Embryonic facial prominence (tissue), 1 donor: ENCODE measurements at regions not wholly inside any gene's neighbourhood (a gene's known extent, or its start where the extent isn't known, plus 50 kb on each side); places are given as distances from the start of the nearest gene placed in this dataset.

Source experiments
- DNase-seq: peaks from one replicate; pipeline ENCODE4 v3.0.0-alpha.2; 2016; ENCODE audit errors: extremely low spot score

DNA sequence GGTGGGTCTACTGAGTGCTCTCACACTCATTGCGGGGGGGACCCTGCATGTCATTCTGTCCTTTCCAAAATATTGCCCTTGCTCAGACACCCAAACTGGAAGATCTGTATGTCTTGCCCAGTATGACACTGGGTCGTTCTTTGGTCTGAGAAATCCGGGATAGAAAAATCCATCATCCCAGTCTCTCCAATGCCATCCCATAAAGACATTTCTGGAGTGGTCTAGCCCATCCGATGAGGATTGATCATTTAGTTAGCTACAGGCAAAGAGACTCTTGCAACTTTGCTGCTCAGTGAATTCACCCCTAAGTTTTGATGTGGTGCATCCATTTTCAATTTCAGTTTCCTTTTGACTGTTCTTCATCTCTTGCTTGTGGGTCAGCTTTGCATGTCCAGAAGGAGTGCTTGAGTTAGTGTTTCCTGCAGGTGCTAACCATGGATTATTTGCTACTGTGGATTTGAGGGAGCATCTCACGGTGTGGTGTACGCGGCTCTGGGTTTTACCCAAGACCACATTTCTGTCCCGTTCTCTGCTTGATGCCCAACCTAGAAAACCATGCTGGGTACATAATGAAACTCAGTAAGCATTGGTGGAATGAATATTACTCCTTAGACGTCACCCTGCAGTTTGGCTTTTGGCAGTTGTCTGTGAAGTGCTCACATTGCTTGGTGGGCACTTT lies 247.0 kb upstream of the MKI67 start:
- DNase-seq: no peak

DNA sequence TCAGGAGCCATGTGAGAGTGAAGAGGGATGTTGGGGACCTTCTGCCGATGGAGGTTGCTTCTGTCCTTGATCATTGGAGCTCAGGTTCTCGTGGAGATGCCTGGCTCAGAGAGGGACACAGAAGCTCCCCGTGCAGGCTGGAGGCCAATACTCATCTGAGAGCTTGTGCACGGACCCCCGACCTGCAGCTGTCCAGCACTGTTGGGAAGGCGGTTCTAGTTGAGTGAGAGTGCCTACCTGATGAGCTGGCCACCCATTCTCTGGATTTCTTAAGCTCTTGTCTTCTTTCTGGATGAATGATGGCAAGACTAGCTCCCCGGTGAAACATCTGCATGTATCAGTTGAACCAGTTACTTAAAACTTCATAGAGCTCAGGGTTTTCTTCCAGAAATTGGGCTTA lies 247.6 kb upstream of the MKI67 start:
- DNase-seq: no peak

- no peak for DNase-seq
Measured at GRCh38 chr10:128375171-128375570, 248.9 kb upstream of the MKI67 start.

DNA sequence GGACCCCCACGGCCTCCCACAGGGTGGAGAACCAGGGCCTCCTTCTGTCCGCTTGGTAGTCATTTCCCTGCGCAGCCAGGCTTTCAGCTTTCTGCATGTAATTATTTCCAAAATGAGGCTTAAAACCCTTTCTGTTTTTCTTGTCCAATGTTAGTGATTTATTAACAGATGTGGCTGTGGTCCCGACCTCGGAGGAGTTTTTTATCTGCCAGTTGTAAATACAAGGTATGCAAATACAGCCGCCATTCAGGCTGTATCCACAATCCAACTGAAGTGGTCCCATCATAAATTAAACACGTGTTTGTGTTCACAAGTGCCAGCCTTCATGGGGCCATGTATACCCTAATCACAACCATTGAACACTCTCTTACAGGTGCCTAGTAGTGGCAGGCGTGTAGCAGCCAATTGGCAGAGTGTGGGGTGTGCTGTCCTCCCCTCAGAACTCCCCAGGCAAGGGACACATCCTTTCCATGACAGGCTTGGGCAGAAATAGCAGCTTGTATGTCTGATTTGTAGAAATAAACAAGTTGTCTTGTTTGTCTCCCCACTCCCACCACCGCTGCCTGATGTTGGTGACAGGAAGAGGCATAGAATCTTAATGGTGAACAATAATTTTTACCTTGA lies 251.3 kb upstream of the MKI67 start:
- DNase-seq: no peak

DNA sequence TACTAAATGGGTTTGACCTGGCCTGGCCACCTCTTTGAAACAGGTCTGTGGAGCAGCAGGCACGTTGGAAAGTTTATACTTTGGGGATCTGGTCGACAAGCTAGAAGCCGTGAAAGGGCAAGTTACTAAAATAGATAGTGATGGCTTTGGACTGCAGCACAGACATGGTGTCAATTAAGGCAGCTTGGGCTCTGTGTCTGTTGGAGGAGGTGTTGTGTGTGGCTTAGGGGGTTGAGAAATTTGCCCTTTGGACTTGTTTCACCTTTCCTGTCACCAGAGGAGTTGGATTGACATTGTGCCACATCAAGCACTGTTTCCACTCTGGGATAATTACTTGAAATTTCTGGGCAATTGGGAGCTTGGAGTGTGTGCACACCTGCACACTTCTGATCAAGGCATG lies 251.8 kb upstream of the MKI67 start:
- no peak for DNase-seq

DNA sequence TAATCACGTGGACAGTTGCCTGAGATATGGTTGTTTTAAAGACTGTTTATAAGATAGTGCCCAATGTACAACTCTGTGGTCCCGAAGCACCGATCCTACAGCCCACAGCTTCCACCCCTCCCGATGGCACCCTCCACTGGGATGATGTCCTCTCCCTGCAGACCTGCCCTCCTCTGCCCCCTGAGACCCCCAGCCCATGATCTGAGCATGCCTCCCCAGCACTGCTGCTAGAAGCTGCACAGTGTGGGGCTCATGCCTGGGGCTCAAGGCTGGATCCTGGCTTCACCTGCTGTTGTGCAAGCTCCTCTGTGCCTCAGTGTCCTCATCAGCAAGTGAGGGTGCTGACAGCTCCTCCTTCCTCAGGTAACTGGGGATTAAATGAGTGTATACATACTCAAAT lies 254.7 kb upstream of the MKI67 start:
- DNase-seq: no peak

DNA sequence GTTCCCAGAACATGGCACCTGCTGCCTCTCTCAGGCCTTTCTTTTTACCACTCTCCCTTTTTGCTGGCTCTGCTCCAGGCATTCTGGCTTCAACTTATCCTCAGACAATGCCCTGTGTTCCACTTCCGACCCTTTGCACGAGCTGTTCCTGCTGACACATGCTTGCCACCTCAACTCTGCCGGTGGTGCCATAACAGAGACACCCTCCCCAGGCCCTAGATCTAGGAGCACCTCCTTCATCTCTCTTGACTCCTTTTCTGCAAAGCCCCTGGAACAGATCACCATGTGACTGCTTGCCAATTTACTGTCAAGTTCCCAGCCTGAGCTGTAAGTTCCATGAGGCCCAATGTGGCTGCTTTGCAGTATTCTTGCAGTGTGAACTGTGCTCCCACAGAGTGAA lies 256.0 kb upstream of the MKI67 start:
- DNase-seq: no peak

DNA sequence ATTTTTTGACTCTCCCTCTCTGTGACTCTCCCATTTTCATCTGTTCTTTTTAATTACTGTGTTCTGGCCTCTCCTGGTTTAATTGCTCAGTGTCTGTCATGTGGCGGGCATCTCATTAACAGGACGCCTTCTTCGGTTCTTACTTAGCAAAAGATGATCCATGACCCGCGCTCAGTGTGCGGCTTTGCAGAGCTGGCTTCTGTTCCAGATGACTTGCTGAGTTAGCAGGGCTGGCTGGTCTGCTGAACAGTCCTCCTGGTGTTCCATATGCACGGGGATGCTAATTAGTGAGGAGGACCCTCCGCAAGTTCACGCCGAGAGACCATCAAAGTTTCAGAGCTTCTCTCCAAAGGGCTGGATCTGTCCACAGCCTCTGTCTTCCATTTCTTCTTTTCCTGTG lies 258.6 kb upstream of the MKI67 start:
- DNase-seq: no peak

GRCh38 chr10:128386231-128386630 lies 260.0 kb upstream of the MKI67 start:
- DNase-seq: no peak

DNA sequence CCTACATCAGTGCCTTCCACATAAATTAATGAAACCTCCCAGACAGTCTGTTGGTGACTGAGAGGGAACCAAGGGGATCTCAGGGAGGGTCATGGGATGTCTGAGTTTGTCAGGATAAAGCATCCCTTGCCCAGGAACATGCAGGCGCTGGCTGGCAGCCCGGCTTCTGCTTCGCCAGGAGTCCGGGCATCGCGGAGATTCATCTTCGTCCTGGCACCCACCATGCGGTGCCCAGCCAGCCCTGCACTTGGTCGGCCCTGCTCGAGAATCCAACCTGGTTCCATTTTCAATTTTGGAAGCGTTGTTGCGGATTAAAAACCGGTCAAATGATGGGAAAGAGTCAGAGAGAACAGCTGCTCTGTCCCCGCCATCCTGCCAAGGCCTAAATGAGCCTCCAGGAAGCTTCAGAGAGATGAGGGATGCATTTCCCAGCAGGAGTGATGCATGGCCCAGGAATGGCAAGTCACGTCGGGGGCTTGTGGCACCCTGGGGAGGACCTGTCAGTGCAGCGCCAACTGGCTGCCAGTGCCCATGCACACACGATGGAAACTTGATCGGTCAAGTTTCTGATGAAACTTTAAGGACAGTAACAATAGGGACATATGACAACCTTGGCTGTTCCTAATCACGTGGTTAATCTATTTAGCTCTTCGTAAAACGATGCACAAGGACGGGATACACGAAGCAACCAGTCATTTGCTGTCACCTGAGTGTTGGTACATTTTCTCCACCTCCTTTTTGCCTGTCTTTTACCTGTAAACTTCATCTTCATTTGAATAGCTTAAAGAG lies 260.8 kb upstream of the MKI67 start:
- no peak for DNase-seq

GRCh38 chr10:128390596-128390995 lies 264.4 kb upstream of the MKI67 start:
- DNase-seq: no peak

- no peak for DNase-seq
Measured at GRCh38 chr10:128393546-128393945, 267.3 kb upstream of the MKI67 start.

DNA sequence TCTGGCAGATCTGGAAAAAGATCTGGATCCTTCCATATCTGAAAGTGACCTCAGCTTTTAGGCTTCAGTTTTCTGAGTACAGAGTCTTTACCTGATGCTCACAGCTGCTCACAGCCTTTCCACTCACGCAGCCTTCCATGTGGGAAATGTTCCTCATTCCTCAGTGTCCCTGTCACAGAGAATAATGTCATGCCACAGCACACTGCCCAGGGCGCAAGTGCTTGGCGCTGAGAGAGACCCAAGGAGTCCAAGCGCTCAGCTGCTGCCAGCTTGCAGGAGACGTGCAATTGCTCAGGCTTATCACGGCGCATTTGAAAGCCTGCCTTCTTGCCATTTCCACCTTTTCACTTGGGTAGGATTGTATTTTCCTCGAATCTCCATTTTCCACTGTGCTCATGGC lies 271.9 kb upstream of the MKI67 start:
- no peak for DNase-seq

DNA sequence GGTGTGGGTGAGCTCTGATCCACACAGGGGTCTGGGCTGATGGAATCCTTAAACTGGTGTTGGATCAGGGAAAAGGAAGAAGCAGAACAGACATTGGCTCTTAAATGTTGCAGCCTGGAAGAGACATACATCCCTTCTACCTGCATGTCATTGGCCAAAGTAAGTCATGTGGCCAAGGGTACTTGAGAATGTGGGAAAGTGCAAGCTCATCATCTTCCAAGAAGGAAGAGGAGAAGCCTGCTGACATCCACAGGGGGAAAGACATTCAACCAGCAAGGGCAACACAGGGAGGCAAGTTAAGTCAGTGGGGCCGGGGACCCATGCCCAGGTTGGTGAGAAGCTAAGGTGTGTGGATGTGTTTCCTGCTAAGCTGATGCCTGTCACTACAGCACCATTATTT lies 272.8 kb upstream of the MKI67 start:
- DNase-seq: no peak

DNA sequence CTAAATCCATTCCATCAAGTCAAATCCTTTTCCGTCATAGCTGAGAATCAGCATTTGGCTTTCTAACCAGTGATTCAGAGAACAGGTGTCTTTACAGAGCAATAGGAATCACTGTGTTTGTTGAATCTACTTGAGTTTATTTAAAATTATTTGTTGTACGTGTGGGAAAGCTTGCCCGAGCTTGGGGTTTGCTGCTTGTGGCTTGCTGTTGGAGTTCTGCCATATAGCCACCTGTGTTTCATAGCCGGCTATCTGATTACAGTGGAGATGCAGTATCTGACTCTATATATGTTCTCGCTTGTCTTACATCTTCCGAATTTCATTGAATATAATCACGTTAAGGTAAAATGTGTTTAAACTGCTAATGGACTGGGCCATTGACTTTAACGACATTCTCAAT lies 274.3 kb upstream of the MKI67 start:
- no peak for DNase-seq

DNA sequence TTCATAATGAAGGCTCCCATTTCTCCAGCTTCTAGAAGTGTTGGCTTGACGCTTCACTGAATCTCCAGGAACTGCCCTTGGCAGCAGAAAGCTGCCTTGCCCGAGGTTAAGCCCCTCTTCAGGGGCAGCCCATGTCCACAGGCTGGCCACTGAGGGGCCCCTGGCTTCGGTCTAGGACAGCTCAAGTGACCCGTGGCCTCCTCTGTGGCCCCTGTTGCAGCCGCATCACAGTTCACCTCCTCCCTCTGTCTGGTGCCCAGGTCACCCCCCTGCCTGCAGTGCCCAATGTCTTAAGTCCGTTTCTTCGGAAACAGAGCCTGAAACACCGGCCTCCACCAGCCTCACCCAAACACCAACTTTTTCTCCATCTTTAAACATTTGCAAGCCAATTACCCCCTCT lies 279.2 kb upstream of the MKI67 start:
- no peak for DNase-seq

DNA sequence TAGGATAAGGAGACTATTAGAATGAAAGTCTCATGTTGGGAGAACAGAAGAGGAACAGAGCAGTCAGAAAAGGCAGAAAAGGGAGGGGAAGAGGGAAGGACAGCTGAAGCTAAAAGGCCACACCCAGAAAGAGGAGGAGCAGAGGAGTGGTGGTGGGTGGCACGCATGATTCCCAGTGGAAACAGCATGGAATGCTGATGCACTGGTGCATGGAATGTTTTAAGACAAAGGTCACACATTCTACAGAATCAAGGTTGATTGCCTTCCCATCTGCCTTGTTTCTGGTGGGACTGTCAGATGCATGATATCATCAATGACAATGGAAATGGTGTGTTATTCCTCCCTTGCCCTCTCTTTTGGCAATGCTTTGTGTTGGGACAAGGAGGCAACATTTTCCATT lies 285.4 kb upstream of the MKI67 start:
- no peak for DNase-seq

DNA sequence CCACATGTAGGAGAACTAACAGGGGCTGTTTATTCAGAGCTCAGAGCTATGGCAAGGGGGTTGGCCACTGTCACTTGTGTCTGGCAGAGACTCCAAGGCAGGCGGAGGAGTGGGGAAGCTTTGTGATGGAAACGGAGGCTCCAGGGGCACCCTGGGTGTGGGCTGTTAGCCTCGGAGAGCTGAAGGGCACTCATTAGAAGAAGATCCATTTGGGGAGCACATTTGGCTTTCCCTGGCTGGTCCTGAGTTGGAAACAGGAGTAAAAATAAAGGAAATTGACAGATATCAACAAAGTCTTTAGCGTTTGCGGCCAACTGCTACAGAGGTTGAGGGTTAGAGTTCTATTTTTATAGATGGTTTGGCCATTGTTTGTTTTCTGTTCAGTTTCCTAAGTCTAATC lies 288.3 kb upstream of the MKI67 start:
- no peak for DNase-seq

- no peak for DNase-seq
Measured at GRCh38 chr10:128416231-128416630, 290.0 kb upstream of the MKI67 start.

GRCh38 chr10:128417826-128418225 lies 291.6 kb upstream of the MKI67 start:
- DNase-seq: no peak

DNA sequence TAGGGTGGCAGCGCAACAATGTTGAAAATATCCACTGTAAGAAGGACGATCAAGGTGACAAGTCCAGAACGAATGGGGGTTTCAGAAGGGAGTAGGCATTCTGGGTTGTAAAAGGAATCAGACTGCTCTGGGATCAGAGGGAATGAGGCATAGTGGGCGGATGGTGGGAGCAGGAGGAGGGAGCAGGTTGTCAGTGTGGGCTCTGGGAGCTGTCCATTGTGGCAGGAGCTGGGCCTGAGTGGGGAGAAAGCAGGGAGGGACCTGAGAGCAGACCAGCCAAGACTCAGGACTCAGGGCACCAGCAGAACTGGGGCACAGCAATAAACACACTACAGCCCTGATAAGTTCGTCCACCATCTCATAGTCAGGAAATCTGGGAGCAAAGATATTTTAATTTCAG lies 292.6 kb upstream of the MKI67 start:
- DNase-seq: no peak

GRCh38 chr10:128419466-128420019 lies 293.3 kb upstream of the MKI67 start:
- no peak for DNase-seq

GRCh38 chr10:128420623-128421022 lies 294.4 kb upstream of the MKI67 start:
- DNase-seq: no peak
